ENCODE measurements at regions not wholly inside any gene's neighbourhood (a gene's known extent, or its start where the extent isn't known, plus 50 kb on each side); places are given as distances from the start of the nearest gene placed in this dataset.

GRCh38 chr2:186269536-186269935 is 216.5 kb upstream of the ZC3H15 start:
- in situ Hi-C loops (cut with MboI; ENCODE audit: low pct_unique_long_range_greater_than_20kb, low sequenced_read_pairs, unreplicated experiment), result no loop called here
- no peak for DNase-seq (ENCODE audit: low spot score)
- TF ChIP-seq, protein P1, sequence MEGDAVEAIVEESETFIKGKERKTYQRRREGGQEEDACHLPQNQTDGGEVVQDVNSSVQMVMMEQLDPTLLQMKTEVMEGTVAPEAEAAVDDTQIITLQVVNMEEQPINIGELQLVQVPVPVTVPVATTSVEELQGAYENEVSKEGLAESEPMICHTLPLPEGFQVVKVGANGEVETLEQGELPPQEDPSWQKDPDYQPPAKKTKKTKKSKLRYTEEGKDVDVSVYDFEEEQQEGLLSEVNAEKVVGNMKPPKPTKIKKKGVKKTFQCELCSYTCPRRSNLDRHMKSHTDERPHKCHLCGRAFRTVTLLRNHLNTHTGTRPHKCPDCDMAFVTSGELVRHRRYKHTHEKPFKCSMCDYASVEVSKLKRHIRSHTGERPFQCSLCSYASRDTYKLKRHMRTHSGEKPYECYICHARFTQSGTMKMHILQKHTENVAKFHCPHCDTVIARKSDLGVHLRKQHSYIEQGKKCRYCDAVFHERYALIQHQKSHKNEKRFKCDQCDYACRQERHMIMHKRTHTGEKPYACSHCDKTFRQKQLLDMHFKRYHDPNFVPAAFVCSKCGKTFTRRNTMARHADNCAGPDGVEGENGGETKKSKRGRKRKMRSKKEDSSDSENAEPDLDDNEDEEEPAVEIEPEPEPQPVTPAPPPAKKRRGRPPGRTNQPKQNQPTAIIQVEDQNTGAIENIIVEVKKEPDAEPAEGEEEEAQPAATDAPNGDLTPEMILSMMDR (IDR thresholded peaks at IDR 0.05; ENCODE audit: extremely low read depth, insufficient read depth, missing control alignments), result no peak

DNA sequence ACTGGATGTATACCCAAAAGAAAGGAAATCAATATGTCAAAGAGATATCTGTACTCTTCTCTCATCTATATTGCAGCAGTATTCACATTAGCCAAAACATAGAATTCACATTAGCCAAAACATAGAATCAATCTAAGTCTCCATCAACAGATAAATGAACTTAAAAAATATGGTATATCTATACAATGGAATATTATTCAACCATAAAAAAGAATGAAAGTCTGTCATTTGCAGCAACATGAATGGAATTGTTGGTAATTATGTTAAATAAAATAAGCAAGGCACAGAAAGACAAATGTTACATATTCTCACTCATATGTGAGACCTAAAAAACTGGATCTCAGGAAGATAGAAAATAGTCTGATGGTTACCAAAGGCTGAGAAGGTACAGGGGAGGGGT is 212.1 kb upstream of the ZC3H15 start:
- TF ChIP-seq, protein P1 (IDR thresholded peaks at IDR 0.05; ENCODE audit: extremely low read depth, insufficient read depth, missing control alignments), result no peak
- in situ Hi-C loops (cut with MboI; ENCODE audit: low pct_unique_long_range_greater_than_20kb, low sequenced_read_pairs, unreplicated experiment), result no loop called here
- DNase-seq (ENCODE audit: low spot score), result no peak

GRCh38 chr2:186274936-186275575 is 211.0 kb upstream of the ZC3H15 start:
- in situ Hi-C loops (cut with MboI; ENCODE audit: low pct_unique_long_range_greater_than_20kb, low sequenced_read_pairs, unreplicated experiment), result no loop called here
- TF ChIP-seq, protein P1 (IDR thresholded peaks at IDR 0.05; ENCODE audit: extremely low read depth, insufficient read depth, missing control alignments), result no peak
- DNase-seq (ENCODE audit: low spot score), result no peak

DNA sequence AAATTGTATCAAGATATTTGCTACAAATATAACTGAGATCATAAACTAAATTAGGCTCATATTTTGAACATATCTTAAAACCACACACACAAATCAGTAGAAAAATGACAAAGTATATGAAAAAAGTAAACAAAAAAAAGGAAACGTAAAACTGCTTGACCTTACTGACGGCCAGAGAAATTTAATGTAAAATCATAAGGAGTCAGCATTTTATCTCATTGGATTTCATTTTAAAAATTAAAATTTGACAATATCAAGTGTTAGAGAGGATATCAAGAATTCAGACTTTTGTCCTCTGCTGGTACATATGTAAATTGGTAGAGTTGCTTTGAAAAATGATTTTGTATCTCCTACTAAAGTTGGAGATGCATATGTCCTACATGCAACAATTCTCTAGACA is 209.2 kb upstream of the ZC3H15 start:
- DNase-seq (ENCODE audit: low spot score), result no peak
- in situ Hi-C loops (cut with MboI; ENCODE audit: low pct_unique_long_range_greater_than_20kb, low sequenced_read_pairs, unreplicated experiment), result no loop called here

DNA sequence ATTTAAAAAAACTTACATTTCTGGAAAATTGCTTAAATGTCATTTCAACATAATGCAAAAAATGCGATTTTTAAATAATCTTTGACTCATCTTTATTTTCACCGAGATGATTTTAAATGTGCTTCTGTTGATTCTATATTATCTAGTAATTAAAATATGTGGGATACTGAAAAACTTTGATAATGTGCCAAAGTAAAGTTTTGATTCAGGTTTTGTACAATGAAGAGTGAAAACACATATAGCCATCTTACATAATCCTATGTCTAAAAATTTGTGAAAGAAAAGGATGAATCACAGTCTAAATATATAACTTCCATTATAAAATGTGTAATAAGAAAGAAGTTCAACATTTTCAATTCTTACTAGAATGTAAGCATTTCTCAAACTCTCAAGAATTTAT is 204.3 kb upstream of the ZC3H15 start:
- TF ChIP-seq, protein P1 (IDR thresholded peaks at IDR 0.05; ENCODE audit: extremely low read depth, insufficient read depth, missing control alignments), result no peak
- in situ Hi-C loops (cut with MboI; ENCODE audit: low pct_unique_long_range_greater_than_20kb, low sequenced_read_pairs, unreplicated experiment), result no loop called here
- no peak for DNase-seq (ENCODE audit: low spot score)

More for the DNA sequence above, 209.2 kb upstream of the ZC3H15 start:
- TF ChIP-seq, protein P1 (IDR thresholded peaks at IDR 0.05; ENCODE audit: extremely low read depth, insufficient read depth, missing control alignments), result no peak

- DNase-seq (ENCODE audit: low spot score), result no peak
- in situ Hi-C loops (cut with MboI; ENCODE audit: low pct_unique_long_range_greater_than_20kb, low sequenced_read_pairs, unreplicated experiment), result no loop called here
- TF ChIP-seq, protein P1 (IDR thresholded peaks at IDR 0.05; ENCODE audit: extremely low read depth, insufficient read depth, missing control alignments), result no peak
Measured at GRCh38 chr2:186294248-186294888, 191.7 kb upstream of the ZC3H15 start.
